Glutamatergic neuron (in vitro differentiated cells): ENCODE measurements at regions not wholly inside any gene's neighbourhood (a gene's known extent, or its start where the extent isn't known, plus 50 kb on each side); places are given as distances from the start of the nearest gene placed in this dataset.

ENCODE experiments used
- DNase-seq: peaks from one replicate; pipeline ENCODE4 v3.0.0; 2022
- H3K27ac Mint-ChIP-seq: one replicate; pipeline ENCODE4 v1.8.0; 2020; ENCODE audit warnings: mild to moderate bottlenecking, mixed read lengths, inconsistent platforms; ENCODE audit not compliant: unreplicated experiment
- H3K27me3 Mint-ChIP-seq: one replicate; pipeline ENCODE4 v1.8.0; 2020; ENCODE audit warnings: mild to moderate bottlenecking, moderate library complexity, mixed read lengths, inconsistent platforms; ENCODE audit not compliant: unreplicated experiment
- H3K36me3 Mint-ChIP-seq: one replicate; pipeline ENCODE4 v1.8.0; 2020; ENCODE audit warnings: mild to moderate bottlenecking, mixed read lengths, inconsistent platforms; ENCODE audit not compliant: unreplicated experiment
- H3K4me1 Mint-ChIP-seq: one replicate; pipeline ENCODE4 v1.8.0; 2020; ENCODE audit warnings: mild to moderate bottlenecking, low read depth, mixed read lengths, inconsistent platforms; ENCODE audit not compliant: unreplicated experiment
- H3K4me3 Mint-ChIP-seq: one replicate; pipeline ENCODE4 v1.8.0; 2020; ENCODE audit warnings: mild to moderate bottlenecking, mixed read lengths, inconsistent platforms; ENCODE audit not compliant: unreplicated experiment
- H3K9me3 Mint-ChIP-seq: one replicate; pipeline ENCODE4 v1.8.0; 2020; ENCODE audit warnings: mild to moderate bottlenecking, moderate library complexity, mixed read lengths, inconsistent platforms; ENCODE audit not compliant: unreplicated experiment
- TF ChIP-seq, protein P1 (sequence below): fragments of 200-600 bp; sonication (generic); IDR thresholded peaks from one replicate; pipeline ENCODE4 v1.5.0; 2021; ENCODE audit not compliant: partially characterized antibody, unreplicated experiment

DNA sequence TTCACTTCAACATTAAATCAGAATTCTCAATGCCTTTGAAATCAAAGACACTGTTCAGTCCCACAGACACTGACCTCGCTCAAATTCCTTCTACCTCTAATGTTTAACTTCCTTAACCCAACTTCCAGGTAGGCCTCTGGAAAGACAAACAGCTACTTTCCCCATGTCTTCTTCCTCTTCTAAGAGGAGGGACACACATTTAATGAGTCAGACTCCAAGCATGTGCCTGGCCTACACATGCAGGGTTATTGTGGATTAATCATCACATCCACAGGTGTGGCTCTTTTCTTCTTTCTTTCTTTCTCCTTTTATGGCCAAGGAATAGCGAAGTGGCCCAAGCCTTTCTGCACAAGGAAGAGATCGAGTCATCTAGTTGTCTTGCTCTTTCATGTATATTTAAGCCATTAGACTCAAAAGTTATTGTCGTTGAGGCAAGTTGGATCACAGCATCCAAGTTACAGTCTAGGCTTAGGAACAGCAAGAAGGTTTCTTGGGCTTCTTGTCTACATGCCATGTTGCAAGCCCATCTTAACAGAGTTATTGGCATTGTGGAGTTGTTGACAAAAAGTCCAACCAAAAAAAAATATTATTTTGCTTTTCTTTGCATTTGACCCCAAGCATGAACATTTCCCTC lies 387.8 kb downstream of the IRS1 start:
- no peak for DNase-seq
- H3K4me1 Mint-ChIP-seq = peaks cover 19% of the 10 kb centered on the region
- H3K9me3 Mint-ChIP-seq = peaks cover 2% of the 10 kb centered on the region
- H3K36me3 Mint-ChIP-seq = no peaks in the 10 kb centered on the region
- H3K4me3 Mint-ChIP-seq = no peak overlapping the region
- TF ChIP-seq, protein P1, sequence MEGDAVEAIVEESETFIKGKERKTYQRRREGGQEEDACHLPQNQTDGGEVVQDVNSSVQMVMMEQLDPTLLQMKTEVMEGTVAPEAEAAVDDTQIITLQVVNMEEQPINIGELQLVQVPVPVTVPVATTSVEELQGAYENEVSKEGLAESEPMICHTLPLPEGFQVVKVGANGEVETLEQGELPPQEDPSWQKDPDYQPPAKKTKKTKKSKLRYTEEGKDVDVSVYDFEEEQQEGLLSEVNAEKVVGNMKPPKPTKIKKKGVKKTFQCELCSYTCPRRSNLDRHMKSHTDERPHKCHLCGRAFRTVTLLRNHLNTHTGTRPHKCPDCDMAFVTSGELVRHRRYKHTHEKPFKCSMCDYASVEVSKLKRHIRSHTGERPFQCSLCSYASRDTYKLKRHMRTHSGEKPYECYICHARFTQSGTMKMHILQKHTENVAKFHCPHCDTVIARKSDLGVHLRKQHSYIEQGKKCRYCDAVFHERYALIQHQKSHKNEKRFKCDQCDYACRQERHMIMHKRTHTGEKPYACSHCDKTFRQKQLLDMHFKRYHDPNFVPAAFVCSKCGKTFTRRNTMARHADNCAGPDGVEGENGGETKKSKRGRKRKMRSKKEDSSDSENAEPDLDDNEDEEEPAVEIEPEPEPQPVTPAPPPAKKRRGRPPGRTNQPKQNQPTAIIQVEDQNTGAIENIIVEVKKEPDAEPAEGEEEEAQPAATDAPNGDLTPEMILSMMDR = no peak
- H3K27ac Mint-ChIP-seq = no peak overlapping the region
- no peaks in the 10 kb centered on the region for H3K27me3 Mint-ChIP-seq

DNA sequence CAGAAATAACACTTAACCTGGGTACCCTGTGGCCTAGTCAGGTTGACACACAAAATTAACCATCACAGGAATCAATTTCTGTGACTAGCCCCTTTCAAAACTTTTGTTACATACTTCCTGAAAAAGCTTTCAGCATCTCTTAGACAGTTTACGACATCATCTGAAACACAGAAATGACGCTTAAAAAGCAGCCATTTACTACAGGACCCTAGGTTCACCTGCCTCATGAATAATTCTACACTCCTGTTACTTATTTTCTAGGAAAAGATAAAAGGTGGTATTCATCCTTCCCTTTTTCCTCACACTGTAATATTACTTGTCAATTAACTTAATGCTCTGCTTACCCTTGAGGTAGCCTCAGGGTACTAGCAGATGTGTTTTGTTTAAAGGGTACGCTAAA lies 388.4 kb downstream of the IRS1 start:
- peaks cover 2% of the 10 kb centered on the region for H3K9me3 Mint-ChIP-seq

DNA sequence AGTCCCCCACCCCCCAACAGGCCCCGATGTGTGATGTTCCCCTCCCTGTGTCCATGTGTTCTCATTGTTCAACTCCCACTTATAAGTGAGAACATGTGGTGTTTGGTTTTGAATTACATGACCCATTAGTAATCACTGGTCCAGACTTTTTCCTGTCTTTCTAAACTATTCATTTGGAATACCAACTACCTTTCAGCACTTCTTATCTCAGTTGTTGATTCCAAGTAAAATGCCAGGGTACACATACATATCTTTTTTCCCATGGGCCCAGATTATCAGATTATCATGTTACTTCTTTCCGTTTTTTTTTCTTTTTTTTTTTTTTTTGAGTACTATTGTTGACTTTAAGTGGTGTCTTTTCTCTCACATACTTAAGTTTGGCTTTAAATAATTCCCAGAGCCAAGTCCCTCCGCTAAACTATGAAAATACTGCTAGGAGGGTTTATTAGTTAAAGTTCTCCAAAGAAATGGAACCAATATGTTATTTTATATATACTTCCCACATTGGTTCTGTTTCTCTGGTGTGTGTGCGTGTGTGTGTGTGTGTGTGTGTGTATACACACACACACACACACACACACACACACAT lies 389.3 kb downstream of the IRS1 start:
- H3K27ac Mint-ChIP-seq = no peak overlapping the region
- H3K27me3 Mint-ChIP-seq = no peaks in the 10 kb centered on the region
- H3K36me3 Mint-ChIP-seq = no peaks in the 10 kb centered on the region
- H3K9me3 Mint-ChIP-seq = peaks cover 2% of the 10 kb centered on the region
- TF ChIP-seq, protein P1 = no peak
- peaks cover 13% of the 10 kb centered on the region for H3K4me1 Mint-ChIP-seq
- no peak overlapping the region for H3K4me3 Mint-ChIP-seq
- DNase-seq = no peak

More for the DNA sequence above, 388.4 kb downstream of the IRS1 start:
- TF ChIP-seq, protein P1 = no peak
- Mint-ChIP-seq H3K4me3 (no peak overlapping the region), H3K36me3 (no peaks in the 10 kb centered on the region), H3K4me1 (peaks cover 16% of the 10 kb centered on the region), H3K27ac (no peak overlapping the region), H3K27me3 (no peaks in the 10 kb centered on the region)
- no peak for DNase-seq

DNA sequence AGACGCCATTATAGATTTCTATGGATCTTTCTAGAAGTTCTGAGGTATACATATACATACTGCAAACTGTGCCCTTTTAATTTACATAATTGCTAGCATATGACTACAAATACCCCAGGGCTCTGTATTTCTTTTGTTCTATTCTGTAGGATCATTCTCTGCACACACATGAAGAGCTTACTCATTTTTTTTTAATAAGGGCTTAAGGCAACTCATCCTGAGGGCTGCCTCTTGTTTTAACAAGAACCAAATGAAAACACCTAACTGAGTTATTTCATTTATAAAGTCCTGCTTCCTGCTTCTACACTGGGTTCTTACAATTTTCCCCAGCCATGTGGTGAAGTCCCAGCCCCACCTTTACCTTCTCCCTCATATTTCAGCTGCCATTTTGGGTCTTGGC lies 390.5 kb downstream of the IRS1 start:
- DNase-seq = no peak
- H3K36me3 Mint-ChIP-seq = no peaks in the 10 kb centered on the region
- TF ChIP-seq, protein P1 = no peak
- H3K4me3 Mint-ChIP-seq = no peak overlapping the region
- no peaks in the 10 kb centered on the region for H3K27me3 Mint-ChIP-seq
- H3K9me3 Mint-ChIP-seq = no peaks in the 10 kb centered on the region
- no peak overlapping the region for H3K27ac Mint-ChIP-seq
- peaks cover 6% of the 10 kb centered on the region for H3K4me1 Mint-ChIP-seq

DNA sequence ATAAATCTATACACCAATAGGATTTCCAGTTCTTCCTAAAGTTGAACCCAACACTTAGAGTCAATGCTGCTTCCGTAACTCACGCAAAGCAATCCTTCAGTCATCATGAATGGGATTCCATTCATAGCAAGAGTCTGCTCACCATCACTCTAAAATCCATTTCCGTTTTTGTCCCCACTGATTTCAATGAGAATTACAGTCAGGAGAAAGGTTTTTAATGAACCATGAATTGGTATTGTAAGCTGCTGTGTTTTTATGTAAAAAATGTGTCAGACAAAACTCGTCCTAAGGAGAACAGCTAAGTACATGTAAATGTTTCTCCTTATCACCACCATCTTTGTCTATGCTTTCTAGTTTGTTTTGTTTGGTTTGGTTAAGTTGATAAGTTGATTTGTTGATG lies 391.5 kb downstream of the IRS1 start:
- Mint-ChIP-seq H3K4me3 (no peak overlapping the region), H3K9me3 (no peaks in the 10 kb centered on the region), H3K4me1 (peaks cover 6% of the 10 kb centered on the region), H3K27ac (no peak overlapping the region), H3K36me3 (no peaks in the 10 kb centered on the region), H3K27me3 (no peaks in the 10 kb centered on the region)
- TF ChIP-seq, protein P1 = no peak
- DNase-seq = no peak
